ENCODE measurements at regions not wholly inside any gene's neighbourhood (a gene's known extent, or its start where the extent isn't known, plus 50 kb on each side); places are given as distances from the start of the nearest gene placed in this dataset.

DNA sequence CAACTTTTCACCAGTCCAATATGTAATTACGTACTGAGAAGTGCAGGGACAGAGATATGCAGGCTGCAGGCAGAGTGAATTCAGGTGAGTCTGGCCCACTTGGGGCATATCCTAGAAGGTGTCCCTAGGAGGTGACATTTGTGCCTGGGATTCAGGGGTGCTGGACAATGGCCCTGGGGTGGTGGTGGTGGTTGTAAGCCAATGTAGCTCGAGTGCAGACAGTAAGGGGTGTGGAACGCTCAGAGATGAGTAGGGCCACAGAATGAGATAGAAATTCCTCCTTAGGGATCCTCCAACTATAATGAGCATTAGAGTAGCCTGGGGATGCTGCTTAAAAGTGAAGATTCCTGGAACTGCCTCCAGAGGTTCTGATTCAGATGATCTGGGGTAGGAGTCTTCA, 221.7 kb upstream of the MPHOSPH6 start:
- TF ChIP-seq, protein P1, sequence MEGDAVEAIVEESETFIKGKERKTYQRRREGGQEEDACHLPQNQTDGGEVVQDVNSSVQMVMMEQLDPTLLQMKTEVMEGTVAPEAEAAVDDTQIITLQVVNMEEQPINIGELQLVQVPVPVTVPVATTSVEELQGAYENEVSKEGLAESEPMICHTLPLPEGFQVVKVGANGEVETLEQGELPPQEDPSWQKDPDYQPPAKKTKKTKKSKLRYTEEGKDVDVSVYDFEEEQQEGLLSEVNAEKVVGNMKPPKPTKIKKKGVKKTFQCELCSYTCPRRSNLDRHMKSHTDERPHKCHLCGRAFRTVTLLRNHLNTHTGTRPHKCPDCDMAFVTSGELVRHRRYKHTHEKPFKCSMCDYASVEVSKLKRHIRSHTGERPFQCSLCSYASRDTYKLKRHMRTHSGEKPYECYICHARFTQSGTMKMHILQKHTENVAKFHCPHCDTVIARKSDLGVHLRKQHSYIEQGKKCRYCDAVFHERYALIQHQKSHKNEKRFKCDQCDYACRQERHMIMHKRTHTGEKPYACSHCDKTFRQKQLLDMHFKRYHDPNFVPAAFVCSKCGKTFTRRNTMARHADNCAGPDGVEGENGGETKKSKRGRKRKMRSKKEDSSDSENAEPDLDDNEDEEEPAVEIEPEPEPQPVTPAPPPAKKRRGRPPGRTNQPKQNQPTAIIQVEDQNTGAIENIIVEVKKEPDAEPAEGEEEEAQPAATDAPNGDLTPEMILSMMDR (IDR thresholded peaks at IDR 0.05), result no peak
- TF ChIP-seq POLR2A (IDR thresholded peaks at IDR 0.05), result no peak

Data from upper lobe of left lung (tissue), 4 donors.